DMS153 treated with DMSO at 0.1 percent for 48 hours (cell line): ENCODE measurements at regions not wholly inside any gene's neighbourhood (a gene's known extent, or its start where the extent isn't known, plus 50 kb on each side); places are given as distances from the start of the nearest gene placed in this dataset.

Experiments
- DNase-seq: peaks from one replicate; lab custom pipeline; 2025; ENCODE audit not compliant: unreplicated experiment; lab: John Stamatoyannopoulos, UW

- DNase-seq = no peak
Observed at GRCh38 chr18:45119876-45120275, 439.2 kb downstream of the SETBP1 start.

DNA sequence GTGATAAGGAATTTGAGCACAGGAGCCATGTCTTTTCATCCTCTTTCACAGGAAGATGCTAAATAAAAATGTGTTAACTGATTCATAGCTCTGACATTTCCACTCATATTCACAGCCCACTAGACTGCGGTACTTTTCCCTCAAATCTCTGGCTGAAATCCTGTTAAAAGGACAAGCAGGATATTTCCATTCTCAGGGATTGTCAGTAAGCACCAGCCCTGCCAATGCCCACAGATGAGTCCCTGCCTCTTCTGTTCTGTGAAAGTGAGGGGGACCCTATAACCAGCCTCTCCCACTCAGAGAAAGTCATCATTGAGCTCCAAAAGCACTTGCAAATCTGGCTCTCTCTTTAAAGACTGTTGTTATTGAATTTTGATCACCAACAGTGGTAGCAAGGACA is 440.5 kb downstream of the SETBP1 start:
- DNase-seq = no peak

DNA sequence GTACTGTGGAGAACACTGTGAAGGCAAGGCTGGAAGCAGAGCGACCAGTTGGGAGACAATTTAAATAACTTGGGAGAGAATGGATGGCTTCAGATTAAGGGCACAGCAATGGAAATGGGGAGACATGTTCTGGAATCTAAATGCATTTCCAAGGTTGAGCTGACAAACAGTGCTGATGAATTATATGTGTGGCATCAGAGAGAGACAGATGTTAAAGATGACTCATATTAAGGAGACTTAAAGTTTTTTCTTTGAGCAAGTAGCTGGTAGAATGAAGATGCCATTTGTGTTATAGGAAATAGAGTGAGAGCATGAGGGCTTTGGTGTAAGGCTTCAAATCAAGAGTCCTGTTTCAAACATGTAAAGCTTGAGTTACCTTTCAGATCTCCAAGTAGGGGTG is 441.8 kb downstream of the SETBP1 start:
- no peak for DNase-seq

DNA sequence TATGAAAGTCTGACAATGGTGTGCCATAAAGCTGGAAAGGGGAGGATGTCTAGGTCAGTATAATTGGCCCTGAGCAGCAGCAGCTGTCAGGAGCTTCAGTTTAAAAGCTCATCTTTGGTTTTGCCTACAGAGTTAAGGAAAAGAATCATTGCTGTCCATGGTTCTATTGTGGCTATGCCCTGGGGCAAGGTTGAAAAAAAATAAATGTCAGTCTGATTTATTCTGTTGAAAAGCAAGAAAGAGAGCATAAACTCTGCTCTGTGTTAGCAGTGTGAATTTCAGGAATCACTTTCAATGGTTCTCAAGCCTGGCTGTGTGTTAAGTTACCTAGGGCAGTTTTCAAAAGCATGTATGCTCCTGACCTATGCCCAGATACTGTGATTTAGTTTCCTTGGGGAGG is 446.7 kb downstream of the SETBP1 start:
- DNase-seq = no peak

- no peak for DNase-seq
Observed at GRCh38 chr18:45133276-45133675, 452.6 kb downstream of the SETBP1 start.

DNA sequence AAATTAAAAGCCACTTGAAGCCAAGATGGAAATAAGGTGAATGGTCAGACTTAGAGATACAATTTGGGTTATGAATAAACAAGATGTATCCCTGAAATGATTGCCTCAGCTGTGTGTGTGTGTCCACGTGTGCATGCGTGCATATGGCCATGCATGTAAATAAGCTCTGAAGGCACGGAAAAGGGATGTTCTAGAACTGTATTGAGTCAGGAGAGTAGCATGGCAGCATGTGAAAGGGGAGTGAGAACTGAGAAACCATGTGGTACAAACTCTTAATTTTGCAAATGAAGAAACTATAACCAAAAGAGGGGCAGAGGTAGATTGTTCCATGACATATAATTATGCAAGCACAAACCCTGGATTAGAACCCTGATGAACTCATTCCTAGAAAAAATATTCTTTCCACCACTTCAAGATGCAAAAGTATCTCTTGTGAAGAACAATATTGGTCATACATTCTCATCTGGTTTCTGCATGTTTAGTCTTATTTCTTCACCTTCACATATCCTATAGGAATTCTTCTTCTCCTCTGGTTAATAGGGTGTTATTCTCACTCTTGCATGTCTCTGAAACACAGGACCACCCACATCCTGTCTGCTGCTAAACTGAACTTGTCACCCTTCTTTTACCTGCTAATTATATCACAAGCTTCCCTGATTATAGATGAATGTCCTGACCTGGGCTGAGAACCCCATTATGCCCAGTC is 455.8 kb downstream of the SETBP1 start:
- no peak for DNase-seq

- DNase-seq = no peak
Observed at GRCh38 chr18:45137087-45137419, 456.4 kb downstream of the SETBP1 start.

DNA sequence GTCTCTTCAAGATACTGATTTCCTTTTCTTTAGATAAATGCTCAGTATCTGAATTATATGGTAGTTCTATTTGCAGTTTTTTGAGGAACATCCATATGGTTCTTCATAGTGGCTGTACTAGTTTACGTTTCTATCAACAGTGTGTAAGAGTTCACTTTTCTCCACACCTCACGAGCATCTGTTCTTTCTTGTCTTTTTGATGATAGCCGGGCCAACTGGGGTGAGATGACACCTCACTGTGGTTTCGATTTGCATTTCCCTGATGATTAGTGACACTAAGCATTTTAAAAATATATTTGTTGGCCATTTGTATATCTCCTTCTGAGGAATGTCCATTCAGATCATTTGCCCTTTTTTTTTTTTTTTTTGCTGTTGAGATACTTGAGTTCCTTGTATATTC is 458.8 kb downstream of the SETBP1 start:
- no peak for DNase-seq

- DNase-seq = no peak
Observed at GRCh38 chr18:45142868-45143267, 462.2 kb downstream of the SETBP1 start.

DNA sequence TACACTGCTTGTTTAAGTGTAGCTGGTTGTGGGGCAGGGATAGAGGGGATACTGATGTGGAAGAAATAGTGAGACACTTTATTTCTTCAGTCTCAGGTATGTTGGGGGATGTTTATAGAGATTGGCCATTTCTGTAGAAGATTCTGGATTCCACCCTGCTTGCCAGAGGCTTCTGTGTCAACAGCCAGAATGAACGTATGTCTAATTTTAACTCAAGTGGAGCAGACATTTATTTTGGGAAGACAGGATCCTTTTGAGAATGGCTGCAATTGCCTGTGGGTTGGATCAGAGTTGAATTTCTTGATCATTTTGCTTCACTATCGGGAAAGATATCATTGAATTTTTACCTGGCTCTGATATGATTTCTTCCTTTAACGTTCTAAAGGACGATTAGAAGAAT is 465.6 kb upstream of the SLC14A2 start:
- DNase-seq = no peak

DNA sequence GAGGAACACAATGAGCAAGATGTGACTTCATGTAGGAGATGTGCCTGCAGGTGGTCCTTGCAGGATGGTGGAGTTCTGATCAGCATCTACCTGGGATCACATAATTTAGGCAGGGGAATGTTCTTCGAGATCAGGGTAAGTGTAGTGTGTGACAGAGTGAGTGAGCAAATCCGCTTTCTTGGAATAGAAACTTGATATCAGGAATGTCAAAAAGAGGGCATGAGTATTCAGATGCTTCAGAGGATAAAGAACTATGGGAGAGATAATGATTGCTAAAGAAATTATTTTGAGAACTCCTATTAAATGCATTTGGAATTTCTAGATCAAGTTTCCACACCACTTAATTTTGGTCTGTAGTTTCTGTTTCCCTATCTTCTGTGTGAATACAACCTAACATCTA is 463.6 kb upstream of the SLC14A2 start:
- no peak for DNase-seq

DNA sequence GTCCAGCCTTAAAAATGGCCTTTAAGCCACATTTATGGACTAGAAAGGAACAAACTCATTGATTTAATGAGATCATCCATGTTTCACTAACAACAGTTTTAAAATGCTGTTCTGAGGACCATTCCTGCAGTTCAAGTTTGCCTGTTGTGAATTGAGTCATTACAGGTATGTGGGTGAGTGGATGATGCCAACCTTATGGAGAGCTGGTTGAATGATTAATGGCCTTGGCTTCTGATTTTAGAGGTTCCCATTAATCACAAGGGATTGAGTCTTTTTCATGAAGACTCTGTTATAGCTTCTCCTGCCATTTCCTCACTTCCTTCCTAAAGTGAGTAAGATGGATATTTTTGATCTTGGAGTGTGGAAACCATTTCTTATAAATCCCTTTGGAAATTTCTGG is 459.8 kb upstream of the SLC14A2 start:
- no peak for DNase-seq

- DNase-seq = no peak
Observed at GRCh38 chr18:45156946-45157345, 458.3 kb upstream of the SLC14A2 start.

DNA sequence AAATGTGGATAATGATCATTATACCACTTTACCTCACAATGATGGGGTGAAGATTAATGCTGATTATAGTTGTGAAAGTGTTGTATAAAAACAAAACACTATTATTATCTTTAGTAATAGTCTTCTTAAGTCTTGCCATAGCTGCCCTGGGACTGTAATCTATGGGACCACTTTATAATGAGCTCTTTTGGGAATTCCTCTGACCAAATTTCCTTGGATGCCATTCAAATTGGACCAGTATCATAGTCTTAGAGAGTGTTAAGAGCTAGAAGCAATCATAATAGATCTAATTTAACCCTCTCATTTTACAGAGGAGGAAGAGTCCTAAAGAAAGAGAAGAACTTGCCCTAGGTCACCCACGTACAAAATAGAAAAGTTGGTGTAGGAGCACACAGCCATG is 457.7 kb upstream of the SLC14A2 start:
- no peak for DNase-seq

DNA sequence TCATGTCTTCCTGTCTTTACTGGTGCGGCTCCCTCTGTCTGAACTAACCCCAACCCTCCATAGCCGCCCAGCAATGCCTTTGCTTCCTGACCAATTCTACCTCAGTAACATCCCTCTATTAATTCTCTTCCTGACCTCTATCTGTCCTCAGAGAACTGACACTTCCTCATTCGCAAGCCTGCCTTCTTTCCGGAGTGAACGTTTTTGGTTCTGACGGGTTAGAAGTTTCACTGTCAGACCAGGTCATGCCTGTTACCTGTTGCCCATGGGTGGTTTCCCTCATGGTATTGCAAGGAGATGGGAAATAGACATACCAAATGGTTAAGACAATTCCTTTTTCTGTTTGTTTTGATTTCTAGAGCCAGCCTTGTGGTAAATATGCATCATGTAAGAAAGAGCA is 453.4 kb upstream of the SLC14A2 start:
- DNase-seq = no peak

GRCh38 chr18:45163871-45164270 is 451.4 kb upstream of the SLC14A2 start:
- no peak for DNase-seq

- DNase-seq = no peak
Observed at GRCh38 chr18:45164551-45164950, 450.7 kb upstream of the SLC14A2 start.

DNA sequence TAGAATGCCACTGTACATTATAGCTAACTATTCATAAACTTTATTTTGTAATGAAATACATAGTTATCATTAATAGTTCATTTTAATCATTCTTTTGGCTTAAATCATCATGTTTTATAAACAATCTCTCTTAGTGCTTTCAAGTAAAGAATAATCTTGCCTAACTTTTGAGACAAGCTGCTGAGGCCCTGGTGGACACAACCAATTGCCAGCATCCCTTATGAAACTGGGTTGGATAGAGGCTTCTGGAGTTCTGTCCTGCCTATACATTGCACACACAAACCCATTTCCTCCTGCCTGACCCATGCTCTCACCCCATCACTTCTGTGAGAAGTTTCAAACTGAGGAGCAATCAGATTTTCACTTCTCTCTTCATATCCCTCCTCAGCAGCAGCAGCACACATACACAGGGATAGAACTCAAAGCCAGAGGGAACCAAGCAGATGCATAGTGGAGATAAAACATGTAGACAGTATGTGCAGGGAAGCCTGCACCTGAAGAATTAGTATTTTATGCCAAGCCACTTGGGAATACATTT is 450.0 kb upstream of the SLC14A2 start:
- DNase-seq = no peak

- no peak for DNase-seq
Observed at GRCh38 chr18:45165871-45166270, 449.4 kb upstream of the SLC14A2 start.

DNA sequence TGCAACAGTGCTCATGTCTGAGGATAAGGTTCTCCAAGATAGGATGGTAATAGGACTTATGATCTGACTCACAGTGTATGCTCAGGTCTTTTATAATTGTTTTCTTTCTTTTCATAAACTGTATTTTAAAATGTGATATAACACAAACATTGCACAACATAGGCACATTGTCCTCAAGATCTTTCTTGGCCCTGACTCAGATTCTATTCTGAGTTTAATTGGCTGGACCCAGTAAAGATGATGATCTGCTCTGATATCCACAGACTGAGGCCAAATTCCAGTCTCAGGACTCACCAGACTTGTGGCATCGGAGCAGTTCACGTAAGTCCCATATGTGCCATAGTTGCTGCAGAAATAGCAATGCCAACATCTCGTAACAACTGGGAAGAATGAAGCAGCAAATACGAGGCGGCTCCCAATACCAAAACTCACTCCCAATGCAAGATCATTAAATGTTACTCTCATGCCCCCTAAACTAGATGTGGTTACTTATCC is 448.9 kb upstream of the SLC14A2 start:
- DNase-seq = no peak

DNA sequence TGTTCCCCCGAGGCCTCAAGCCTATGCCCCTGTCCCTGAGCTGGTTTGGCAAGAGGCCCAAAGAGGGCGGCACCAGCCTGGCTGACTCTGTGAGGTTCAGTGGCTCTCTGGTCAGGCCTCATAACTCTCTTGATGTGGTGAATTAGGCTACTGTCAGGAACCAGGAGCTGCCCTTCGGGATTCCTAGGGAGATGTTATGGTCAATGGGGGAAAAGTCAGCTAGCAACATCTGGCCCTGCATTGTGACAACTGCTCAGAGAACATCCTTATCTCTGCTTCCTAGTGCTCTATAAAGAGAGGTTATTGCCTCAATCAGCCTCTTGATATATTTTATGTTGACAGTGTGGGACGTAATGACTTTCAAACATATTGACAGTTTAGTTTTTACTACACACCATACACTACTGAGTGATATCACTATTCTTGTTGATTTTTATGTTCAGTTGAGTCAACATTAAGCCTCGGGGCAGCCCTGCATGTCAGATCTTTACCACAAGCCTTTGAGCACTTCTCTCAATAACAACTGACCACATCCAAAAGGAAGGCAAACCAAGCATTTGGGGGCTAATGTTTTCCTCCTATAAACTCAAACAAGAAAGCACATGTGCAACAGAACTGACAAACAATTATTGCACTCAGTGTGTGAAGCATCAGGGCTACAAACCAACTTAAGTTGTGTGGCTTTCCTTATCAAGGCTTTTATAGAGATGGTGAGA is 448.3 kb upstream of the SLC14A2 start:
- DNase-seq = peak; percentile 75

GRCh38 chr18:45167631-45168280 is 447.5 kb upstream of the SLC14A2 start:
- DNase-seq = no peak
